Stimulated activated CD8-positive, alpha-beta memory T cell treated with anti-CD3 and anti-CD28 coated beads, Interleukin-2, amount 100 ng/mL, for 1 hour (primary cell): ENCODE measurements at regions not wholly inside any gene's neighbourhood (a gene's known extent, or its start where the extent isn't known, plus 50 kb on each side); places are given as distances from the start of the nearest gene placed in this dataset.
"Not testable (repeated sequence)": the region's sequence is repeated elsewhere in the genome, so short reads cannot be mapped to it uniquely, and the experiment has no call there.

Experiments
- DNase-seq, 2 donors: peaks; one replicate each; pipeline ENCODE4 v3.0.0-alpha.2; 2020; ENCODE audit warnings: low read depth in 2 of 2

DNA sequence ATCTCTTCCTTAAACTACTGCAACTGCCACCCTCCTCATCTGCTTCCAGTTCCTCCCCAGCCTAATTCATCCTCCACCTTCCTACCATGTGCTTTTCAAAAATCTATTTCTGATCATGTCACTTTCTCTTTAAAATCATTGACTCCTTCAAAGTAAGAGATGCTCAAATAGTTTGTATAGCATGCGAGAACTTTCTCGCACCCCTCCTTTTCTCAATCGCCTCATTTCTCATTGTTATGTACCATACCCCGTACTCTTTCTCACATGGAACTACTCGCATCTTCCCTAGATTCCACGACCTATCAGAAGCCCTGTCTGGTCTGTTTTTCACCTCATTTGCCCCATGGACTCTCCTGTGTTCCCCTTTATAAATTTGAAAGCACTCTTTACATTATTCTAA is 238.2 kb downstream of the NRIP1 start:
- DNase-seq: no peak

DNA sequence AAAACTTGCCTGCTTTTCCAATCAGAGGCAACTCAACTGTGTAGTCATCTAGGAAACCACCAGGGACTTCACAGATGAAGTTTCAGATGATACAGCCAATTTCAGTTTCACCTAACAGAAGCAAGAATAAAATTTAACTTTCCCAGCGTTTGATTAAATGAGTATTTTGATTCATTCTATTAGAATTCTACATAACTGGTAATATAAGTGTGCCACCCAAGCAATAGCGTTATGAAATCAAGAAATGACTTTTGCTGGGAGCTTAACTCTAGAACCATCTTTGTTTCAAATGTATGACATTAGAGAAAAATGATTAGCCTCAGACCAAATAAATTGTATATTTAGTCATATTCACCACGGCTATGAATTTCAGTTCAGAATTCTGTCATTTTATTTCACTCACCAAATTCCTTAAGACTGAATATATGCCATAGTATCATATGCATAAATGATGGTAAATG is 239.3 kb downstream of the NRIP1 start:
- DNase-seq: no peak

DNA sequence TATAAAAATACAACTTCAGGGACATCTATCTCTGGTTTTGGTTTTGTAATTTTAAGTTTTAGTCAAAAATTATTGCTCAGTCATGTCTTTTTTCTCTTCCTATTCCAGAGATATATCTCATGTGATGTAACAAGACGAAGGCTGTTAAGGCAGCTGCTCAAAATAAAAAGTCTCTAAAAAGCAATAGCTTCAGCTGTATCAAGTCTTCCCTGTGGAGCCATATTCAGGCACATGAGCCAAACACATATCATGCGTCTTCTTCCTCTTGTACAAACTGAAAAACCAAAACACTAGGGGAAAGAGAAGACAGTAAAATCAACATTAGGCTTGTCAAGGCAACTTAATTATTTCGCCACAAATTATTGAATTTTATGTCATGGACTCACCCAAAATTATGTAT is 240.7 kb downstream of the NRIP1 start:
- no peak for DNase-seq

DNA sequence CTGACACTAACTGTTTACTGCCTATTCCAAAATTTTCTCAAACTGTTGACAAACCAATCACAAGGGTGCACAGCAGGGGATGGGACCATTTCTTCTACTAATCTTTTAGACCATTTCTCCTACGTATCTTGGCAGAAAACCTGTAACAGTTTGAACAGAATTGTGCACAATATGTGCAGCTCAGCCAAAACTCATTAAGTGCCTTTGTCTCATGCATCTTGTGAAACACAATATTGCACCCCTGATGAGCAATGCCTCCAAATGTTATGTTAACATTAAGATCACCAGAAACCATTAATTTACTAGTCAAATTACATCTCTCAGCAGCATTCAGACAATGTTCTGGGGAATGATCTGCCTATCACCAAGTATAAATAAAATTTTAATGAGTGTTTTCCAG is 247.5 kb downstream of the NRIP1 start:
- no peak for DNase-seq

DNA sequence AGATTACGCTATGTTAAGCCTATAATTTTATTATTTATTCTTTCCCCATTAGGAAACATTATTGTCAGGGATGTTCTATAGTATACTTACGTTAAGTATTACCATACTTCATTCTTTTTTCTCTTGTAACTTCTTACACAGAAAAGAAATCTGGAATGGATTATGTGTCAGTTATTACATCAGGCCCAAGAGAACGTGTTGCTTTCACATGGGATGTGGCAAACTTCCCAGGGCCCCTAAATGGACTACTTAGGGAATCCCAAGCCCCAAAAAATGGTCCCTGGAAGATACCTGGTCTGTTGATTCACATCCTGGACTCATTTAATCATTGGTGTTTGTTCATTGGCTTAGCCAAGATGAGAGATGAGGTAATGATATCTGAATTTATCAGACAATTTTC is 249.8 kb downstream of the NRIP1 start:
- no peak for DNase-seq

DNA sequence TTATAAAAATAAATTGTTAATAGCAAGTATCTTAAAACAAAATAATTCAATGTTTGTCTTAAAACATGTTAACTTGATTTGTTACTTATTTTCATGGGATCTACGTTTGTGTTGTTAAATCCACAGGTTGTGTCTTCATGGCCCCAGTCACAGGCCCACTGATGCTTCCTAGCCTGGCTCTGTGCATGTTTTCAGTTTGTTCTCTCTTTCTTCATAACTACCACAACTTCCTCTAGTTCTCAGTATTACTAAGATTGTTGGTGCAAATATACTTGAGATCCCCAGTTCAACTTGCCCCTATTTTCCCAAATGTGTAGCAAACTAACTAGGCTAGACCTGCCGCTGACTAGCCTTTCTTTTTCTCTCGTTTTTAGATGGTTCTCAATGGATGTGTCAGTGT is 250.5 kb downstream of the NRIP1 start:
- no peak for DNase-seq

DNA sequence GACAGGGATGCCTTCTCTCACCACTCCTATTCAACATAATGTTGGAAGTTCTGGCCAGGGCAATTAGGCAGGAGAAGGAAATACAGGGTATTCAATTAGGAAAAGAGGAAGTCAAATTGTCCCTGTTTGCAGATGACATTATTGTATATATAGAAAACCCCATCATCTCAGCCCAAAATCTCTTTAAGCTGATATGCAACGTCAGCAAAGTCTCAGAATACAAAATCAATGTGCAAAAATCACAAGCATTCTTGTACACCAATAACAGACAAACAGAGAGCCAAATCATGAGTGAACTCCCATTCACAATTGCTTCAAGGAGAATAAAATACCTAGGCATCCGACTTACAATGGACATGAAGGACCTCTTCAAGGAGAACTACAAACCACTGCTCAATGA is 258.1 kb upstream of the SAMSN1 start:
- DNase-seq: not testable (repeated sequence)

DNA sequence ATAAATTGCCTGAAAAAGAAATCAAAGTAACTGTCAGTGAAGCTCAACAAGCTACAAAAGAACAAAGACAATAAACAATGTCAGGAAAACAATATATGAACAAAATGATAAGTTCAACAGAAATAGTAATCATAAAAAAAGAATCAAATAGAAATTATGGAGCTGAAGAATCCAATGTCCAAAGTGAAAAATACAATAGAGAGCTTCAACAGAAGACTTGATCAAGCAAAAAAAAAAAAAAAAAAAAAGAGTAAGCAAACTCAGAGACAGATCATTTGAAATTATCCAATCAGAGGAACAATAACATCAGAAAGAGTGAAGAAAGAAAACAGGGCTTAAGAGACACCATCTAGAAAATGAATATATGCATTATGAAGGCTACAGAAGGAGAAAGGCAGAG is 251.4 kb upstream of the SAMSN1 start:
- no peak for DNase-seq

DNA sequence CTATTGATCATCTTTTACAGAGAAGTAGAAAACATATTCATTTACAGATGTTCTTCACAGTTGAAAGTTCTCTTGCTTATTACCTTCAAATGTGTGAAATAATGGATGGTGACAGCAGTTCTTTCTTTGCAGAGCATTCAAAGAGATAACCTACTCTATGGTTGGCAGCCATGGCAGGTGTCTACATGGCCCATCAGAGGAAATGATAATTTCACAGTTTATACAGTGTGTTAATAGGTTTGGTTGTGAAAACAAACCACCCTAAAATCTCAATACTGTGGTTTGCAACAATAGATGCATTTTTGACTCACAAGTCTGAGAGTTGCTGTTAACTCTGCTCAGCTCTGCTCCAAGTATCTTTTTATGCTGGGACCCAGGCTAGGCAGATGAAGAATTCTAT is 241.2 kb upstream of the SAMSN1 start:
- DNase-seq: no peak

DNA sequence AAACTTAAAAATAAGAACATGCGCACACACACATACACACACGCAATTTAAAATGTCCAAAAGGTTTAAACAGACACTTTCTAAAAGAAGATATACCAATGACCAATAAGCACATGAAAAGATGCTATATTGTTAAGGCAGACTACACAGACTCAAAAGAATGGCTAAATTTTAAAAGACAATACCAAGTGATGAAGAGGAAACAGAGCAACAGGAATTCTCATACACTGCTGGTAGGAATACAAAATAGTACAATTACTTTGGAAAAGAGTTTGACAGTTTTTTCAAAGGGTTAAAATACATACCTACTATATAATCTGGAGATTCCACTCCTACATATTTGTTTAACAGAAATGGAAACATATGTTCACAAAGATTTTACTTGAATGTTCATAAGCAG is 239.6 kb upstream of the SAMSN1 start:
- no peak for DNase-seq

DNA sequence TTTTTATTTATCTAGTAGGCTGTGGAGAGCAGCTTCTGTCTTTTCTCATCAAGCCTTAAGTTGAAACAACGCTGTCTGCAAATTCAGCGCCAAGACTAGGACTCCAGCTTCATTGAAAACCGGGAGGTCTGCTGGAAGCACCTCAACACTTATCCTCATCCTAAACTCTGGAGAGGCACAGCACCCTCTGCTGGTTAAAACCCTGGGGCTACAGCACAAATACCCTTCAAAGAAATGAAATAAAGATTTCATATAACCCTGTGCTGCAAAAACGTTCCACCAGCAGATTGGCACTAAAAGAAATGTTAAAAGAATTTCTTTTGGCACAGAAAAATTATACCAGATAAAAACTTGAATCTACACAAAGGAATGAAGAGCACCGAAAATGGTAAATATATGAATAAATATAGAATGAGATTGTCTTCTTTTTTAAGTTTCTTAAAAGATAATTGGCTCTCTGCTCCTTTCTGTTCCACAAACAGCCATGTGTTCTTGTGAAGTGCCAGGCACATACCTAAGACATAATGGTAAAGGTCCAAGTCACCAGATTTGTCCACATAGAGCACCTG is 227.7 kb upstream of the SAMSN1 start:
- peak; percentile 6 to 35 for DNase-seq

DNA sequence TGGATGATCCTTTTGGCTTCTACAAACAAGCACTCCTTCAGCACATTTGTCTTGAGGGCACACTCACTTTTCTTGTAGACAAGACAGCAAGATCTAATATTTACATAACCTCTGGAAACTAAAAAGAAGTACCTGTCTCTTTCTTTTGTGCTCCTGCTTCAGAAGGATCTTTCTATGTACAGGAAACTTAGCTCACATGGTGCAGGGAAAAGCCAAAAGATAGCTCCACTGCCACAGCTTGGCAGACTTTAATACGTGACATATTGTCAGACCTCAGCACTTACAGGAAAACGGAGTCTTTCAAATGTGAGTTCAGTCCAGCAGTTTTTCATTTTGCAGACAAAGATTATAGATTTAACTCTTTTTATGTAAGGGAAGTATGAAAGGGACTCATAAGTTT is 225.5 kb upstream of the SAMSN1 start:
- DNase-seq: no peak

DNA sequence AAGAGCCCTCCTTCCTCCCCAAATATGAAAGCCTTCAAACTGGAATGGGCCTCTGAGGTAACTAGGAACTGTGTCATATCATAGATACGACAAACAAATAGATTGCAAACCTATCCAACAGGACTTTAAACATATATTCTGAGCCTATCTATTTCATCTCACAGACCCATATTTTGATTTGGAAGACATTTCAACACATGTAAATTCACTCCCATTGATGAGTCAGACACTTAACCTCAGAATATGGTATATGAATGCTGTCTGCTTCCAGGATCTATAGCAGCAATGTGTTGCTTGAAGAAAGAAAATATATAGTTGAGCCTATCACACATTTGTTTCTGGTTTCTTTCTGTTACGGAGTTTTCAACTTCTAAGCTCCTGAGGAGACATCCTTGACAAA is 221.9 kb upstream of the SAMSN1 start:
- DNase-seq: no peak

DNA sequence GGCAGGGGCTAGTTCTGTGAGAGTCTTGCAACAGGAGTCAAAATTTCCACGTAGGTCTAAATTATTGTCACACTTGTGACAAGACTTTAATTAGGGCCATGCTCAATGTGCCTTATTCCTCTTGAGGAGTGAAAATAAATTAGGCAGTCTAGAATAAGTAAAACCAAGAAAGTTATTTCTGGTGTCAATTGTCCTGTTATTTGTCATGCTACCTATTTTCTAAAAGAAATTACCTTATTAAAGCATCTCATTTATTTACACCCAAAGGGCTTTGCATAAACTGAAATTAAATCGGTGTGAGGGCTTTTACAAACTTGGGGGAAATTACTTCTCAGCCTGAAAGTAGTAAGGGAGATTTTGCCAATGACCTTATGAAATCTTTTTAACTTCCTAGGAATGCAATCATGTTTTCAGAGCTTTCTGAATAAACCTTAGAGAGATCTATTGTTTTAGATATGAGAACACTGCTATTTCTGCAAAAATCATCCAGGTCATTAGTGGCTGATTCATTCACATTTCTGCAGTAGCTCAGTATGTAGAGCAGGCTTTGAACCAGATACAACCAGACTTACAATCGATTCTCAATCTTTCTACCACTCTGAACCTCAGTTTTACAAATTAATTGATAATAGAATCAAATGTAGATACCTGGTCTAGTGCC is 221.2 kb upstream of the SAMSN1 start:
- no peak for DNase-seq

DNA sequence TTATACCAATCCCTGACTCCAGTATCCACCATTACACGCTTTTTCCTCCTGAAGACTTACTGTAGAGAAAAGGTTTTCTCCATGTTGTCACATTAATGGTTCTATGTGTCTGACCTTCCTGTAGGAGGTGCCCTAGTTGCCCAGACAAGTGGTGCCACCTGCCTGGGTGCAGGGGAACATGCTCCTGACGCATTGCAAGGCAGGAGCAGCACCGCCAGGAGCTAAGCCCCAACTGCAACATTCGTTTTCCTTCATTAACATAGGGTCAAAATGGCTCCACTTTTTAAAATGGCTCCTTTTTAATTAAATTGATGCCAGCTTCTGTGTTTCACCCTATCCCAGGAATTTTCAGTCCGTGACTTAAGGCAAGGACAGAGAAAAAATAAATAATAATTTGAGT is 220.1 kb upstream of the SAMSN1 start:
- DNase-seq: no peak

DNA sequence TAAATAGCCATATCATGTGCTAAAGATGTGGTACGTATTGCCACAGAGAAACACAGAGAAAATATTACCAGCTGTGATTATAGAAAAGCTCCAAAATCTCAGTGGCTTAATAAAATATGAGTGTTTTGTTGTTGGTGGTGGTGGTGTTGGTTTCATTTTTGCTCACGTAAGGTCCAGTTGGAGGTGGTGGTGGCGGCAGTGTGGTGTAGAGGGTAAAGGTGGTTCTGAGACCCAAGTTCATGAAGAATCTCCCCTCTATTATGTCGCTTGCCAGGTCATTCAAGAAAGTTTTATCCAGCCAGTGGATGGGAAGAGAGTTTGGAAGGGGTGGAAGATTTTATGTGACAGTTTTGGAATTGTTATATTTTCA is 217.6 kb upstream of the SAMSN1 start:
- no peak for DNase-seq

DNA sequence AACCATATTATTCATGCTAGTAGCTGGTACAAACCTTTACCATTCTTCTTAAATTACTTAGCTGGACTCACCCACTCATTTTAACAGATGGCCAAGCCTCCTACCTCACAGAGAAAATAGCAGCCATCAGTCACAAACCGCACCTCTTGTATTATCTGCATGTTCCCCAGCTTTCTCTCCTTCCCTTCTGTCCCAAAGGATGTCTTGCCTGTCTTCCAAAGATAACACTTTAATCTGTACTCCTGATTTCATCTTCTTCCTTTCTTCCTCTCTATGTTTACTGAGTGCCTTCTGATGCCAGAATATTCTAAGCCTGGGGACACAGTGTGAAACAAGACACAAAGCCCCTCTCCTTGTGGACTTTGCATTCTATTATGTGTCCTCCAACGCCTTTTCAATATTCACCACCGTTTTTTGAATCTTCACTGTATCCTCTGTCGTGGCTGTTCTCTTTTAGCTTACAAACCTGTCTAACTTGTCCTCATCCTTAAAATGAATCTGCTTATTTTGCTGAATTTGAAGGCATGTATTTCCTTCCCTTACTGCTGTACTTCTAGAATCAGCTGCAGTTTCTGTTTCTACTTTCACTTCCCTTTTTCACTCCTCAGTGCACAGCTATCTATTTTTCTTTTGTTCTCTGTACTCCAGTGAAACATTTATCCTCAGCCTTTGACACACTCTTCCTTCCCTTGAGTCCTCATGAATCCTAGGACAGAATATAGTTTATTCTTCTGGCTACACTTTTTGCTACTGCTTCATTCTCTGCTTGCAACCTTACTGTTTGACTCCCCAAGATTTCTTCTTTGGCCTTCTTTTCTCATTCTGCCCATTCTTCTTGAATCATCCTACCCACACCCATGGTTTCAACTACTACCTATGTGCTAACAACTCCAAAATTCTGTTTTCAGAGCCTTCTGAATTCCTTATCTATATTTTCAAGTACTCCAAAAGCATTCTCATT is 216.9 kb upstream of the SAMSN1 start:
- DNase-seq: no peak

DNA sequence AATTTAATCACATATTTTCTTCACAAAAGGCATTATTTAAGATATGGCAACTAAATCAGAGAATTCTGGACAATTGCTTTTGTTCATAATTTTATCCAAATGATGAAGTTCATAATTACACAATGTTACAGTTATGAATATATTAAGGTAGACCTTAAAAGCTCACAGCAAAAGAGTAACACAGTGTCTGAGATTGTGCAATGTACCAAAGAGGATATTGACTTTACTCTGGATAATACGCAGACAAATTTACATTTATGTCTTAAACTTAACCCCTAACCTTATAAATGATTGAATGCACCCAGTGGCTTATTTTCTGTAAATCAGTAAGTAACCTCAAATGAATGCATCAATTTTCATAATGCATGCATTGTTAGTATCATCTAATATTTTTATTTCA is 216.2 kb upstream of the SAMSN1 start:
- DNase-seq: no peak

DNA sequence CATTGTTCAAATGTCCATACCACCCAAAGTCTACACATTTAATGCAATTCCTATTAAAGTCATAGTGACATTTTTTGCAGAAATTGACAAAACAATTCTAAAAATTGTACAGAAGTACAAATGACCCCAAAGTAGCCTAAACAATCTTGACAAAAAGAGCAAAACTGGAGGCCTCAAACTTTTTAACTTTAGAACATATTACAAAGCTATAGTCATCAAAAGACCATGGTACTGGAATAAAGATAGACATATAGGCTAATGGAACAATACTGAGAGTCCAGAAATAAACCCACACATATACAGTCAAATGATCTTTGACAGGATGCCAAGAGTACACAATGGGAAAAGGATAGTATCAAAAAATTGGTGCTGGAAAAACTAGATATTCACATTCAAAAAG is 213.2 kb upstream of the SAMSN1 start:
- no peak for DNase-seq

DNA sequence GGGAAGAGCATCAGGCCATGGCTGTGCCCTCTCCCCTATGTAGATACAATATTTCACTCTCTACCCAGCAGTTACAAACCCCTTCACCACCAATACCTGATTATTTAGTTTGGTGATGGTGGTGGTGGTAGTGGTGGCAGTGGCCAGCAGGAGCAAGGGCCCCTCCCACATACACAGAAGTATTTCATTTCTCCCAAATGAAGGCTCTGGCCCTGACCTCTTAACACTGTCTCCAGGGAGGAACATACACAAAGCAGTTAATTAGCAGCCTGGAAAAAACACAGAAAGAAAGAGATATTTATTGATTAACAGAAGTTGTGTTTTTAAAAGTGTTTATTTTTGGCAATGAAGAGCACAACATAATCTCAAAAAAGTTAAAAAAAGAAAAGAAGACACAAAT is 212.7 kb upstream of the SAMSN1 start:
- DNase-seq: no peak

DNA sequence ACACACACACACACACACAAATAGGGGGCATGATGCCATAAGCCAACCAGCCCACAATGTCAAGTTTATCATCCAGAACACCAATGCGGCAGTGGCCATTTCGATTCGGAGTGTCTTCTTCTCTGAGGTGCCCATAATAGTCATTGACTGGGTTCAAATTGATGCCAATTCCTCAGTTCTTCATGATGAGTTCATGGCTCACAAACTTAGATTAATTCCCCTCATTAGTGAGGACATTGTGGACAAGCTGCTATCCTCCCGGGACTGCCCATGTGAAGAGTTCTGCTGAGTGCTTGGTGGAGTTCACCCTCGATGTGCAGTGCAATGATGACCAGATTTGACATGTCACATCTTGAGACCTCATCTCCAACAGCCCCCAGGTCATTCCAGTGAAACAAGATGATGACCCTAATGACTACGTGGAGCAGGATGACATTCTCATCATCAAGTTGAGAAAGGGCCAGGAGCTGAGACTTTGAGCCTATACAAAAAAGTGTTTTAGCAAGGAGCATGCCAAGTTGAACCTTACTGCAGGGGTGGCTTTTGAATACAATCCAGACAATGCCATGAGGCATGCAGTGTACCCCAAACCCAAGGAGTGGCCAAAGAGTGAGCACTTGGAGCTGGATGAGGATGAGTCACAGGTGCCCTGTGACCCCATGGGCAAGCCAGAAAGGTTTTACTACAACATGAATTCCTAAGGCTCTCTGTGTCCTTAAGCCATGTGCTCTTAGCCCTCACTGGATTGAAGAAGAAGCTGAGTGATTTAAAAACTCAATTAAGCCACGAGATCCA is 211.6 kb upstream of the SAMSN1 start:
- no peak for DNase-seq

DNA sequence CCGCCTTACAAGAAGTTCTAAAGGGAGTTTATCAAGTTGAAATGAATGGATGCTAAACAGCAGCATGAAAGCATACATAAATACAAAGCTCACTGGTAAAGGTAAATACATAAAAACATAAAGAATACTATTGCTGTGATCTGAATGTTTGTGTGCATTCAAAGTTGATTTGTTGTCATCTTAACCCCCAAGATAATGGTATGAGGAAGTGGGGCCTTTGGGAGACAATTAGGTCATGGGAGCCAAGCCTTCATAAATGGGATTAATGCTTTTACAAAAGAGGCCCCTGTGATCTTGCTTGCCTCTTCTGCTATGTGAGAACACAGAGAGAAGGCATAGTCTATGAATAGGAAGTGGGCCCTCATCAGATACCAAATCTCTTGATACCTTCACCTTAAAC is 209.0 kb upstream of the SAMSN1 start:
- no peak for DNase-seq
